ENCODE measurements at regions not wholly inside any gene's neighbourhood (a gene's known extent, or its start where the extent isn't known, plus 50 kb on each side); places are given as distances from the start of the nearest gene placed in this dataset.
"Not testable (repeated sequence)": the region's sequence is repeated elsewhere in the genome, so short reads cannot be mapped to it uniquely, and the experiment has no call there.

DNA sequence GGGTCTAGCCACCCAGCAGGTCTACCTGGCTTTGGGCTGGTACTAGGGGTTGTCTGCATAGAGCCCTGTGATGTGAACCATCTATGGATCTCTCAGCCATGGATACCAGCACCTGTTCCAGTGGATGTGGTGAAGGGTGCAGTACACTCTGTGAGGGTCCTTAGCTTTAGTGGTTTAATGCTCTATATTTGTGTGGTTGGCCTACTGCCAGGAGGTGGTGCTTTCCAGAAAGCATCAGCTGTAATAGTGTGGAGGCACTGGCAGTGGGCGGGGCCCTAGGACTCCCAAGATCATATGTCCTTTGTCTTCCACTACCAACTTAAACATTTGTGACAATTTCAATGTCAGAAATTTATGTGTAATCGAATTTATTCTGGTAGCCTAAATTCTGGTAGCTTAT, 1065.1 kb downstream of the RPIA start:
- not testable (repeated sequence) for DNase-seq

DNA sequence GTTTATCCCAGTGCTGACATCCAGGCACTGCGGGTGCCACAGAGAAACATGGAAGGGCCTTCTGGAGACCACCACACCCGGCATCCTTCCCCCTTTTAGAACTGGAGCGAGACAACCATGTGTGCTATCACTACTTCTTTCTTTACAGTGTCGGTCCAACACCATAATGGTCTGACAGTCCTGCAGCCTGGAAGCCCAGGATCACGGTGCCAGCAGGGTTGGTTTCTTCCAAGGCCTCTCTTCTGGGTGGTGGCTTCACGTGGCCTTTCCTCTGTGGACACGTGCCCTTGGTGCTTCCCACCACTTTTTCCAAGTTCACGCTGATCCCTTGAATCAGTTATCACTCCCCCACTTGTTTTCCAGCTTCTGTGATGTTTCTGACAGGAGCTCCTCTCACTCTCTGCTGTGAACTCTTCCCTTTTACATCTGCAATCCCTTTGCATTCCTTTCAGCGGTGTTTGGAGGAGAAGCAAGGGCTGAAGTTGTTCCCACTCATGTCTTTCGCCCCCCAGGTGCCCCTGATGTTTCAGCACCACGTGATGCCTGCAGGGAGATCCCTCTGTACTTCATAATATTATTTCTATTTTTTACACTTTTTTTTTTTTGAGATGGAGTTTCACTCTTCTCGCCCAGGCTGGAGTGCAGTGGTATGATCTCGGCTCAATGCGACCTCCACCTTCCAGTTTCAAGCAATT, 1067.0 kb downstream of the RPIA start:
- not testable (repeated sequence) for DNase-seq

DNA sequence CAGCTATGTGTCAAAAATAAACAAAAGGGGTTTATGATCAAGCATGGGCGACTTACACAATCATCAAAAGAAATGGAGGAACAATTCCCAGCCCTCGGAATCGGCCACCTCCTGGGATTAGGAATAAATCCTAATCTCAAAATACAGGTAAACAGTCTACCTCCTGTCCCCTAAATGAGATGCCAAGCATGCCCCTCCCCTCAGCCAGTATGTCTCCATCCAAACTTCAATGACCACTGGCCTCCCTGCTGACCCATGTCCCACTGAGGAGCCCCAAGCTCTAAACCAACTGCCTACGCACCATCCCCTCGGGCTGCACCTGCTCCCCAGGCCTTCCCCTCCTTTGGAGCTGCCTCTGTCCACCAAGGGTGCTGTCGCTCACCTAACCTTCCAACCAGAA, 1069.3 kb downstream of the RPIA start:
- not testable (repeated sequence) for DNase-seq

DNA sequence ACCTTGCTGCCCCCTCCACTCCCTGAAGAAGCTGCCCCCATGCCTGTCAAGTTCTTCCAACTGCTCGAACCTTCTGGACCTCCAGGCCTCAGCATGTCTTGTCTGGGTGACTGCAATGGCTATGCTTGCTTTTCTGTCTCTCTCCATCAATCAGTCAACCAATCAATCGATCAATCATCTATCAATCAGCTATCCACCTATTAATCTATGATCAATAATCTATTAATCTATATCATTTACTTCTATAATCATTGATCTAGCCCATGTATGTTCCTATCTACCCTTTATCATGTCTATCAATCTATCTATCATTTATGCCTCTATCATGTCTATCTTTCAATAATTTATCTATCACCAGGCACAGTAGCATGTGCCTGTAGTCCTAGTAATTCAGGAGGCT, 1069.7 kb downstream of the RPIA start:
- DNase-seq: not testable (repeated sequence)

DNA sequence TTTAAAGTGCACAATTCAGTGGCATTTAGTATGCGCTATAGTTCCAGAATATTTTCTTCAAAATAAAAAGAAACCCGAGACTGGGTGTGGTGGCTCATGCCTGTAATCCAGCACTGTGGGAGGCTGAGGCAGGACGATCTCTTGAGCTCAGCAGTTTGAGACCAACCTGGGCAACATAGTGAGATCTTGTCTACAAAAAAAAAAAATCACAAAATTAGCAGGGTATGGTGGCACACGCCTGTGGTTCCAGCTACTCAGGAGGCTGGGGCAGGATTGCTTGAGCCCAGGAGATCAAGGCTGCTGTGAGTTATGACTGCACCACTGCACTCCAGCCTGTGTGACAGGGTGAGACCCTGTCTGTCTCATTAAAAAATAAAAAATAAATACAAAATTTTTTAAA, 1070.4 kb downstream of the RPIA start:
- DNase-seq: not testable (repeated sequence)

DNA sequence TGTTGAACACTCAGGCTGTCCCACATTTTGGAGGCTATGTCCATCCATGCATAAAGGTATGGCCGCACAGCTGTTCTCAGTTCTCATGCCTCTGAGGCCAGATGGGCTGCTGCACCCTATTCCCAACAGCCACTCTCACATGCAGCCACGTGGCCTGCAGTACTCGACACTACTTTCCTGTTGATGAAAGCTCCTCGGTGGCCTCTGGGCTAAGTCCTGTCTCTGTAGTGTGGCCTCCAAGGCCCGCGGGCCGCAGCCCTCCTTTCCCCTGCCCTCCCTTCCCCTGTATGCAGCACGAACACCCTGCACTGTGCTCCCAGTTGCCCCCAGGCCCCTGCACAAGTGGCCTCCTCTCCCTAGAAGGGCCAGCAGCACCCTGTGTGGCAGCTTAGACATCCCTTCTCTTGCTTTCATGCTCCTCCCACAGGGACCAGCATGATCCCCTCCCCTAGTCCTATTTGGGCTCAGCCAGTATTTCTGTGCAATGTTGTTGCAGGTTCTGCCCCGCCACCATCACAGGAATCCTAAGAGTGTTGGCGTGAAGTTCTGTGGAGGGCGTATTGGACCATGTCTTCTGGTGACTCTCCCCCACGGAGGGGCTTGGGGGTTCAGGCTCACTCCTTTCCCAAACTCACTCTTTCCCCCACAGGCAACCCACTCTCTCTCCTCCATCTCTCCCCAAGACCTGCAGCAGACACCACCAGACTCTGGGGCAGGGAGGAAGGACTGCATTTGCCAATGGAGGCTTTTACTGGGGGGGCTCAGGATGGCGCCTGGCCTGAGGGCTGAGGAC, 1071.2 kb downstream of the RPIA start:
- not testable (repeated sequence) for DNase-seq

DNA sequence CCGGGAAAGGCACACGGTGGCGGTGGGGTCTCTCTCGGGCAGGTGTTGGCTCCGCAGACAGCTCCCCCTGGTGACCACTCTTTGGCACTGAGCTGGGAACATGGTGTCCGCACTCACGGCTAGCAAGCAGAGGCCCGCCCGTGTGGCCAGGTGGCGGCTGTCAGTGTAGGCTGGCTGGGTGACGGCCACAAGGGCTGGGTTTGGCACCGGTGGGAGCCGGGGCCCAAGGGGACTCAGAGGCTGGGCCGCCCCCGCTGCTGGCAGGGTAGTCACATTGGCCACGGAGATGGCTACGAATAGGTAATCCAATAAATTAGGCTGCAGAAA, 1071.7 kb downstream of the RPIA start:
- DNase-seq: no peak

DNA sequence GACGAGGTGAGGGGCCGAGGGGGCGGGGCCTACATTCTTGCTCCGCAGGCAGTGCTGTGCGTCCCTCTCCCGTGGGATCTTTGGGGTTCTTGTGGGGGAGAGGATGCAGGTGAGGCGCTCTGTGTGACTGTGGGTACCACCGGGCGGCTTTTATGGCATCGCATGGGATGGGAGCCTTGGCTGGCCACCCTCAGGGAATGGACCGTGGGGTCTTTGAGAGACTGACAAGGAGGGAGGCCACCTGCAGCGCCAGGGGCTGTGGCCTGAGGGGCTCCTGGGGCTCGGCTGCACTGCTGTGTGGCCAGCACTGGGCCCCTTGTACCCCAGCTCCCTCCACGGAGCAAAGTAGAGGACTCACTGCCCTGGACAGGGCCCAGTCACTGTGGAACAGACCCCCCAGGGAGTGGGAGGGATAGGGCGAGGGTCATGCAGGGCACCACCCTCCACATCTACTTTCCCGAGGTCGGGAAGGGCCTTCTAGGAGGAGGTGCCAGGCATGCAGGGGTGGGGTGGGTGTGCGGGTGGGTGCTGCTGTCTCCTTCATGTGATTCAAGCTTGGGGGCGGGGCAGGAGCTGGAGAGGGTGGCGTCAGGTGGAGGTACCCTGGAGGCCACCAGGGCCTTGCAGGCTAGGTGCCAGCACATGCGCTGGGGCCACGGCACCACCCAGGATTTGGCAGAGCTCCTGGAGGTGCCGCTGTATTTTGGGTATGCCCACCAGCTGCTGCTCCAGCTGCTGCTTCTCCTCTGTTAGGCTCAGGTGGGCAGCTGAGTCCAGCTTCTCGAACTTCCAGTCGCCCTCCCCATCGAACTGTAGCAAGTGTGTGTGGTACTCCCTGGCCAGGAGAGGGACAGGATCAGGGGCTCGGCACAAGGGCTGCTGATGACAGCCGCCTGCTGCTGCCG, 1072.4 kb downstream of the RPIA start:
- DNase-seq: no peak

DNA sequence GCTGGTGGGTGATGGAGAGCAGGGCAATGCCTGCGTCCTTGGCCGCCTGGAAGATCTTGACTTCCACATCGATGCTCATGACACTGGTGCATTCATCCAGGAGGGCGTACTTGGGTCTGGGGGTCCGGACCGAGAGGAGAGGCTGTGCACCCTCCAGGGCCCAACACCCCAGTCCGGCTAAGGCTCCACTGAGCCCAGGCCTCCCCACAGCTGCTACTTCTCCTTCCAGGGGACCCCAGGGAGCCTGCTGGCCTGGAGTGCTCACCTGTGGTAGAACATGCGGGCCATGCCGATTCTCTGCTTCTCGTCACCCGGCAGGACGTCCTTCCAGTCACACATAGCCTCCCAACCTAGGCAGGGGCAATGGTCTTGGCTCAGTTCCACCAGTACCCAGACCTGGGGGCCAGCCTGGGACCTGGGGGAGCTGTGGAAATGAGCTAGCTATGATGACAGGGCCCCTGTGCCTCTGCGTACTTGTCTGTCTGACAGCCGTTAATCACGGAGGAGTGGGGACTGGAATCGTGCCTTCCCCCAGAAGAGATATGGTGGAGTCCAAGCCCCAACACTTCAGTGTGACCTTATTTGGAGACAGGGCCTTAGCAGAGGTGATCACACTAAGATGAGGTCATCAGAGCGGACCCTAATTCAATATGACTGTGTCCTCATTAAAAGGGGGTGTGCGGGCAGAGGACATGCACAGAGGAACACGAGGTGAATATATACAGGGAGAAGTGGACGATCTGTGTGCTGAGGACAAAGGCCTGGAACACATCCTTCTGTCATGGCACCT, 1073.3 kb downstream of the RPIA start:
- not testable (repeated sequence) for DNase-seq

DNA sequence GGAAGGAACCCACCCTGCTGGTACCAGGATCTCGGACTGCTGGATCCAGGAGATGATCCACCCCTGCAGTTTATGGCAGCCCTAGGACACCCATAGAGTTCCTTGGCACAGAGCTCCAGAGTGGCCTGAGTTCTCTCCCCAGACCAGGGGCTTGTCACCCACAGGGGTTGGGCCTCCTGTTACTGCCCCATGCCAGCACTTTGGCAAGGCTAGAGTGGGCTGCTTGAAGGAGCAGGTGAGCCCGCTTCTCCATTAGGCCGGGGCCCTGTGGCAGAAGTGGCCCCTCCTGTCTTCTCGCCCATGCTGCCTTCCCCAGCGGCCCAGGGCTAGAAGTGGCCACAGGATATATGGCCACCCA, 1073.9 kb downstream of the RPIA start:
- DNase-seq: not testable (repeated sequence)

DNA sequence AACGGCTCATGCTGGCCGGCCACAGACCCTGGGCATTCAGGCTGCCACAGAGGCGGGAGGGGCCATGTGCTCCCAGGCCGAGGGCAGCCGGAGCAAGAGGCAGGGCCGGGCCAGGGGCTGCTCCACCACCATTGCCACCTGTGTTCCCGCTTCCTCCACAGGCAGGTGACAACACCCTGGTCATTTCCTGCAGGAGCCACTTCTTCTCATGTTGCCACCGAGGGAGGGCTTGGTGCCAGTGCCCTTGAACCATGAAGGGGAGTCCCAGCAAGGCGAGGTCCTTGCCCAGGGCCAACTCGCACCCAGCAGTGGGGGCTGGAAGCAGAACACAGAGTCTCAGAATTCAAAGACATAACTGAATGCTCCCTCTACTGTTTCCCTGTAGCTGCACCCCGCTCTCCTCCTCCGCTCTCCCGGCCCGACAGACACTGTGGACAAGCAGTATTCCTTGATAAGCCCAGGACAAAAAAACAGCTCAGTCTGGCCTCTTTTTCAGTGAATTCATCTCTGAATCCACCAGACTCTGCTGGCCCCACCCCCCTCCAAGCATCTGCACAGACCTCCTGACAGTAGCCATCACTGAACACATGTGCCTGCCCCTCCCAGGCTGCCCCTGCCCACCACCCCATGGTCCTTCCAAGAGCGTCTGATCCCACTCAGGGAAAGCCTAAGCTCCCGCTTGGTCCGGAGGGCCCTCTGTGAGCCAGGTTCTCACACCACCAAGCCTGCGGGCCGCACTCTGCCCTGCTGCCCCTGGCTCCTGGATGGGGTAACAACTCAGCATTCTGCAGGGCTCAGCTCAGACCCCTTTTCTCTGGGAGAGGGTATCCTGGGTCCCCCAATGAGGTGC, 1074.9 kb downstream of the RPIA start:
- DNase-seq: not testable (repeated sequence)

DNA sequence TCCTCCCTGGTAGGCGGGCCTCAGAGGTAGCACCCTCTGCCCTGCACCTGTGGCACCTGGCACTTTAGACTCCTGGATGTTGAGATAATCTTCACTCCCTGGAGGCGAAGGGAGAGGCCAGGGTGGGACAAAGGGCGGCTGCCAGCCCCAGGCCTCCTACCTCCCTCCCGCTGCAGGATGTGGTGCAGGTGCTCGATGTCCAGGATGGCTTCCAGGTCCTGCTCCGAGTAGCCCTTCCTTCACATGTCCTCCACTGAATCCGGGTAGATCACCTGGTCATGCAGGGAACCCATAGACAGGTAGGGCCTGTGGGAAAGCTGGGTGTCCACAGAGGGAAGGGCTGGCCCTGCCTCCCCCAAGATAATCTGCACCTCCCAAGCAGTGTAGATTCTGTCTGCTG, 1075.6 kb downstream of the RPIA start:
- not testable (repeated sequence) for DNase-seq

DNA sequence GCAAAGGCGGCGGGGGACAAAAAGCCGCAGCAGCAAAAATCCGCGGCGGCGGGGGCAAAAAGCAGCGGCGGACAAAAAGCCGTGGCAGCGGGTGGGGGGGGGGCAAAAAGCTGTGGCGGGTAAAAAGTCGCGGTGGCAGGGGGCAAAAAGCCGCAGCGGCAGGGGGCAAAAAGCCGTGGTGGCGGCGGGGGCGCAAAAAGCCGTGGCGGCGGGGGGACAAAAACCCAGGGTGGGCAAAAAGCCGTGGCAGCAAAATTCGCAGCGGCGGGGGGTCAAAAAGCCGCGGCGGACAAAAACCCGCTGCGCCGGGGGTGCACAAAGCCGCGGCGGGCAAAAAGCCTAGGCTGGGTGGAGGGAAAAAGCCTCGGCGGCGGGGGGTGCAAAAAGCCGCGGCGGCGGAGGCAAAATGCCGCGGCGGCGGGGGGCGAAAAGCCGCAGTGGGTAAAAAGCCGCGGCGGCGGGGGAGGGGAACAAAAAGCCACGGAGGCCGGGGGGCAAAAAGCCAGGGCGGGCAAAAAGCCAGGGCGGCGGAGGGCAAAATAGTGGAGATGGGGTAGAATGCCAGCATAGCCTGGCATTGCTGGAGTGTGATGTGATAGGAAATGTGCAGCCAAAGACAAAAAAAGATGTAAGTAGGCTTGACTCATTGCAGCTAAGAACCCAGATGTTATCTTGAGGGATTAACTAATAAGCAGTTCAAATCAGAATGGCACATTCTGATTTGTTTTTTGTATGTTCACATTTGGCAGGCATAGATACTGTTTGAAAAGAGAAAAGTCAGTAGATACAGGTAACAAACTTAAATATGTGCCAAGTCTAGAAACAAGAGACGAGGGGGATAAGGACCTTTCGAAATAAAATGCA, 1076.3 kb downstream of the RPIA start:
- DNase-seq: no peak

DNA sequence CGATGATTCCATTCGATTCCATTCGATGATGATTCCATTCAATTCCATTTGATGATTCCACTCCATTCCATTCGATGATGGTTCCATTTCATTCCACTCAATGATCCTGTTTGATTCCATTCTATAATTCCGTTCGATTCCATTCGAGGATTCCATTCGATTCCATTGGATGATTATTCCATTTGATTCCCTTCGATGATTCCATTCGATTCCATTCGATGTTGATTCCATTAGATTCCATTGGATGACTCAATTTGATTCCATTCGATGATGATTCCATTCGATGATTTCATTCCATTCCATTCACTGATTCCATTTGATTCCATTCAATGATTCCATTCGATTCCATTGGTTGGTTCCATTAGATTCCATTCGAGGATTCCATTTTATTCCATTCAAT, 1084.4 kb downstream of the RPIA start:
- DNase-seq: no peak

DNA sequence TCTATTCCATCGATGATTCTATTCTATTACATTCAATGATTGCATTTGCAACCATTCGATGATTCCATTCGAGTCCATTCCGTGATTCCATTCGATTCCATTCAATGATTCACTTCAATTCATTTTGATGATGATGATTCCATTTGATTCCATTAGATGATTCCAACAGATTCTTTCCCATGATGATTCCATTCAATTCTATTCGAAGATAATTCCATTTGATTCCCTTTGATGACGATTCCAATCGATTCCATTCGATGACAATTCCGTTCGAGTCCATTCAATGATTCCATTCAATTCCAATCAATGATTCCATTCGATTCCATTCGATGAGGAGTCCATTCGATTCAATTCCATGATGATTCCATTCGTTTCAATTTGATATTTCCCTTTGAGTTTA, 1088.8 kb downstream of the RPIA start:
- DNase-seq: no peak

DNA sequence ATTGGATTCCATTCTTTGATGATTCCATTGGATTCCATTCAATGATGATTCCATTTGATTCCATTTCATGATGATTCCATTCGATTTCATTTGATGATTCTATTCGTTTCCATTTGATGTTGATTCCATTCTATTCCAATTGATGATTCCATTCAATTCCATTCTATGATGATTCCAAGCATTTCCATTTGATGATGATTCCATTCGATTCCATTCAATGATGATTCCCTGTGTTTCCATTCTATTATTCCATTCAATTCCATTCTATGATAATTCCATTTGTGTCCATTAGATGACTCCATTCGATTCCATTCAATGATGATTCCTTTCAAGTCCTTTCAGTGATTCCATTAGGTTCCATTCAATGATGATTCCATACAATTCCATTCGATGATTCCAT, 1090.5 kb downstream of the RPIA start:
- DNase-seq: no peak

DNA sequence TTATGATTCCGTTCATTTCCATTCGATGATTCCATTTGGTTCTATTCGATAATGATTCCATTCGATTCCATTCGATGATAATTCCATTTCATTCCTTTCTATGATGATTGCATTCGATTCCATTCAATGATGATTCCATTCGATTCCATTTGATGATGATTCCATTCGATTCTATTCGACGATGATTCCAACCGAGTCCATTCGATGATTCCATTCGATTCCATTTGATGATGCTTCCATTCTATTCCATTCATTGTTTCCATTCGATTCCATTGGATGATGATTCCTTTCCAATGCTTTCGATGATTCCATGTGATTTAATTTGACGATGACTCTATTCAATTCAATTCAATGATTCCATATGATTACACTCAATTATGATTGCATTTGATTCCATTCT, 1093.5 kb downstream of the RPIA start:
- DNase-seq: no peak

DNA sequence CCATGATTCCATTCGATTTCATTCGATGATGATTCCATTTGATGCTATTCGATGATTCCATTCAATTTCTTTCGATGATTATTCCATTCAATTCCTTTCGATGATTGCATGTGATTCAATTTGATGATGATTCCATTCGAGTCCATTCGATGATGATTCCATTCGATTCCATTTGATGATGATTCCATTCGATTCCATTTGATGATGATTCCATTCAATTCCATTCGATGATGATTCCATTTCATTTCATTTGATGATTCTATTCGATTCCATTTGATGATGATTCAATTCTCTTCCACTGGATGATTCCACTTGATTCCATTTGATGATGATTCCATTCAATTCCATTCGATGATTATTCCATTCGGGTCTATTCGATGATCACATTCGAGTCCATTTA, 1094.1 kb downstream of the RPIA start:
- DNase-seq: not testable (repeated sequence)

DNA sequence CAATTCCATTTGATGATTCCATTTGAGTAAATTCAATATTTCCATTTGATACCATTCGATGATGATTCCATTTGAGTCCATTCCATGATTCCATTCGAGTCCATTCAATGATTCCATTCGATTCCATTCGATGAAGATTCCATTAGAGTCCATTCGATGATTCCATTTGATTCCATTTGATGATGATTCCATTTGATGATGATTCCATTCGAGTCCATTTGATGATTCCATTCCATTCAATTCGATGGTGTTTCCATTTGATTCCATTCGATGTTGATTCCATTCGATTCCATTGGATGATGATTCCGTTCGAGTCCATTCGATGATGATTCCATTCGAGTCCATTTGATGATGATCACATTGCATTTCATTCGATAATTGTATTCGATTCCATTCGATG, 1095.2 kb downstream of the RPIA start:
- not testable (repeated sequence) for DNase-seq

DNA sequence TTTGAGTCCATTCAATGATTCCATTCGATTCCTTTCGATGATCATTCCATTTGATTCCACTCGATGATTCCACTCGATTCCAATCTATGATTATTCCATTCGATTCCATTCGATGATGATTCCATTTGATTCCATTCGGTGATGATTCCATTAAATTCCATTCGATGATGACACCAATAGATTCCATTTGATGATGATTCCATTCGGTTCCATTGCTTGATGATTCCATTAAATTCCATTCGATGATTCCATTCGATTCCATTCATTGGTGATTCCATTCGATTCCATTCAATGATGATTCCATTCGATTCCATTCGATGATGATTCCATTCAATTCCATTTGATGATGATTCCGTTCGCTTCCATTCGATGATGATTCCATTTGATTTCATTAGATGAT, 1104.1 kb downstream of the RPIA start:
- not testable (repeated sequence) for DNase-seq

All from fibroblast of skin of back (primary cell).